Omental fat pad (tissue), 3 donors: ENCODE measurements at regions not wholly inside any gene's neighbourhood (a gene's known extent, or its start where the extent isn't known, plus 50 kb on each side); places are given as distances from the start of the nearest gene placed in this dataset.
"Not testable (repeated sequence)": the region's sequence is repeated elsewhere in the genome, so short reads cannot be mapped to it uniquely, and the experiment has no call there.

Source experiments
- ATAC-seq: fragments of 150-250 bp; one replicate; pipeline ENCODE4 v1.9.1; 2016; ENCODE audit warnings: mild to moderate bottlenecking, moderate library complexity; ENCODE audit not compliant: low FRiP score
- DNase-seq: peaks from one replicate; pipeline ENCODE4 v3.0.0-alpha.2; 2019; ENCODE audit warnings: low spot score
- CTCF ChIP-seq, 3 donors: fragments of 450-650 bp; IDR thresholded peaks; one replicate each; pipeline ENCODE4 v1.5.1; 2016 to 2017; ENCODE audit warnings: antibody characterized with exemption in 3 of 3, mild to moderate bottlenecking in 3 of 3, moderate library complexity in 2 of 3

GRCh38 chr17:63019138-63019873 lies 53.3 kb downstream of the TANC2 start:
- TF ChIP-seq CTCF (IDR thresholded peaks at IDR 0.05): no peak
- ATAC-seq (no peak), DNase-seq (no peak)

GRCh38 chr17:63022567-63022966 lies 56.5 kb downstream of the TANC2 start:
- TF ChIP-seq CTCF (IDR thresholded peaks at IDR 0.05): no peak
- no peak for DNase-seq
- ATAC-seq: no peak

- no peak for TF ChIP-seq CTCF (IDR thresholded peaks at IDR 0.05)
- no peak for ATAC-seq
- no peak for DNase-seq
Observed at GRCh38 chr17:63023049-63023448, 57.0 kb downstream of the TANC2 start.

GRCh38 chr17:63024201-63024600 lies 58.2 kb downstream of the TANC2 start:
- ATAC-seq (no peak), DNase-seq (no peak)

GRCh38 chr17:63024716-63025115 lies 58.7 kb downstream of the TANC2 start:
- TF ChIP-seq CTCF (IDR thresholded peaks at IDR 0.05): no peak
- ATAC-seq (no peak), DNase-seq (no peak)

More at GRCh38 chr17:63024201-63024600, 58.2 kb downstream of the TANC2 start:
- TF ChIP-seq CTCF (IDR thresholded peaks at IDR 0.05): no peak

- not testable (repeated sequence) for DNase-seq, ATAC-seq
Observed at GRCh38 chr17:63025637-63026036, 59.6 kb downstream of the TANC2 start.

- TF ChIP-seq CTCF (IDR thresholded peaks at IDR 0.05): no peak
- ATAC-seq: no peak
- no peak for DNase-seq
Observed at GRCh38 chr17:63029541-63029940, 63.5 kb downstream of the TANC2 start.
